NK-92 treated with Interleukin-12 subunit alpha and Interleukin-12 subunit beta, amount 100 ng/mL, for 24 hours (cell line): ENCODE measurements at regions not wholly inside any gene's neighbourhood (a gene's known extent, or its start where the extent isn't known, plus 50 kb on each side); places are given as distances from the start of the nearest gene placed in this dataset.

Experiments used
- DNase-seq: peaks from one replicate; lab custom pipeline; 2025; lab: John Stamatoyannopoulos, UW

GRCh38 chr7:108974641-108975040, 405.0 kb downstream of the DNAJB9 start:
- no peak for DNase-seq

DNA sequence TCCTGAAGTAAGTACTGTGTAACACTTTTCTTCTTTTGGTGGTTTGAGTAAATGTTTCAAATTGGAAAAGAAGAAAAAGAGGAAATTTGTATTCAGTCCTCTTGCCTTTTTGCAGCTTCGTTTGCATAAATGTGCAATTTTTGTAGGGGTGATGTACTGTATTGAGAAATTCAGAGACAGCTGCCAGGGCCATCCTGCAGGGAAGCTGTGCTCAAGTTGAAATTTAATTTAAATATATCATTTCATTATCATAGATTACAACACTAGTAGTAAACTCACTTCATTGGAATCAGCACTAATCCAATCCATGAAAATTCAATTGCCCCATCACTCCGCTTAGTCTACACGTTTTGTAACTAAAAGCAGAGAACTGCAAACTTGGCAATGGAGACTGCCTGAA, 415.4 kb downstream of the DNAJB9 start:
- no peak for DNase-seq

- no peak for DNase-seq
These were observed 419.6 kb downstream of the DNAJB9 start for GRCh38 chr7:108989319-108989718.

GRCh38 chr7:108997480-108997879, 427.8 kb downstream of the DNAJB9 start:
- no peak for DNase-seq

DNA sequence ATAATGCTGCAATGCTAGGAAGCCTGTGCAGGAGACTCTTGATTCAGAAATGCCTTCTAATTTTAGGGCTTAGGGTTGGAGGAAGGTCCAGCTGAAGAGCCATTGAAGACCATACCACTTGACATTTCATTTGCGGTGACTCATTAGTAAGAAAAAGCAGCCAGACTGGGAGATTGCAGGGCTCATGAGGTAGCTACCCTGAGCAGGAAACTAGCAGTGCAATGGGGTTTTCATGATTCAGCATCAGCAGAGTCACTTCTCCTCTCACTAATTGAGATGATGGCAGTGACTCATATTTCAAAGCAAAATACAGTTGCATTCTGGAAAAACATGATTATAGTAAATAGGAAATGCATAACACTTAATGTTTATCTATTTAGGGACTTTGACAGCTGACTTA, 434.1 kb downstream of the DNAJB9 start:
- no peak for DNase-seq

GRCh38 chr7:109009636-109010035, 440.0 kb downstream of the DNAJB9 start:
- DNase-seq = no peak

DNA sequence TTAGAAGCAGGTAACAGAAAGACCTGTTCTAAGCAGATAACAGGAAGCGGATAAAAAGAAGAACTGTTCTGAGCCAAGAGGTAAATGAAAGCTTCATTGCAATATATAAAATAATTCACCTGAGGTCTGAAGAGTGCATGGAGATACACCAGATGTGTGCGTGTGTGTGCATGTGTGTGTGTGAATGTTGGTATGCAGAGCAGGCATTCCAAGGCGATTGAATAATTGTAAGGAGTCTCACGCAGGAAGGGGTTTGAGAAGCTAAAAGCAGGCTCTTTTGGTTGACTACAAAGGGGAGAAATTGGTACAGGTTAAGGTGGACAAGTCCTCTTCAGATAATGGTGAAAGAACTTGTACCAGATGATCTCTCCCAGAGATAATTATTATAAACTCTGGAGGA, 450.6 kb downstream of the DNAJB9 start:
- DNase-seq = no peak

DNA sequence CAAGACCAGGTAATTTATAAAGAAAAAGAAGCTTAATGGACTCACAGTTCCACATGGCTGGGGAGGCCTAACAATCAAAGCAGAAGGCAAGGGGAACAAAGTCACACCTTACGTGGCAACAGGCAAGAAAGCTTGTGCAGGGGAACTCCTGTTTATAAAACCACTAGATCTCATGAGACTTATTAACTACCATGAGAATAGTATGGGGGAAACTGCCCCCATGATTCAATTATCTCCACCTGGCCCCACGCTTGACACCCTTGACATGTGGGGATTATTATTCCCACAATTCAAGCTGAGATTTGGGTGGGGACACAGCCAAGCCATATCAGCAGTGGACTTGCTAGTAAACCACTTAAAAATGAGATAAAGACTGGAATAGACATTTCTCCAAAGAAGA, 451.7 kb downstream of the DNAJB9 start:
- no peak for DNase-seq

- no peak for DNase-seq
These were observed 460.2 kb downstream of the DNAJB9 start for GRCh38 chr7:109029866-109030265.

DNA sequence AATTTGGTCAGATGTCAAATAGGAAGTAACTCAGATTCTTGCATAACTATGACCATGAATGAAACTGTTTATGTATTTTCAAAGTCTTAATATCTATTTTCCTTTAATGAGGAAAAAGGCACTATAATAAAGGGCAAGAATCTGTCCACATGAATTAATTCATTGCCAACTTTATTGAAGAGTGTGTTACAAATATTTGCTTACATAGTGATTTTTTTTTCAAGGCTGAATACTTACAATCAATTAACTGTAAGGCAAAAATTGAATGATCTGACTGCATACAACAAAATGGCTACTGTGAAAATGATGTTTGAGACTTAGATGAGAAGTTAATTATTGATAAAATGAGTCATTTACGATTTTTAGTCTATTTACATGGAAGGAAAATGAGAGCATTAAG, 475.0 kb downstream of the DNAJB9 start:
- DNase-seq = no peak

DNA sequence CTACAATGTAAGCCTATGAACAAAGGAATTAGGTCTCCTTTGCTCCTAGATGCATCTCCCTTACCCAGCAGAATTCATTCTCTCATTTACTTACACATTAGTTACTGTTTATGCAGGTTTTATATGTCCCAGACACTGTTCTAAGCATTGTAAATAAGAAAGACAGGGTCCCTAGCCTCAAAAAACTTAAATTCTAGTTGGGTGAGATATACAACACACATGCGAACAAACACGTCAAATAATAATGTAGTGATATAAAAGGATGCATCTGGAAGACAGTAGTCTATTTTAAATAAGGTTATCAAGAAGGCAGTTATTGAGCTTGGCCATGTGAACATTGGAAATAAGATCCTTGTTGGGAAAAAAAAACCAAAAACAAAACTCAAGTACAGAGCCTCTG, 479.7 kb downstream of the DNAJB9 start:
- no peak for DNase-seq

- DNase-seq = no peak
These were observed 489.4 kb downstream of the DNAJB9 start for GRCh38 chr7:109059089-109059488.

DNA sequence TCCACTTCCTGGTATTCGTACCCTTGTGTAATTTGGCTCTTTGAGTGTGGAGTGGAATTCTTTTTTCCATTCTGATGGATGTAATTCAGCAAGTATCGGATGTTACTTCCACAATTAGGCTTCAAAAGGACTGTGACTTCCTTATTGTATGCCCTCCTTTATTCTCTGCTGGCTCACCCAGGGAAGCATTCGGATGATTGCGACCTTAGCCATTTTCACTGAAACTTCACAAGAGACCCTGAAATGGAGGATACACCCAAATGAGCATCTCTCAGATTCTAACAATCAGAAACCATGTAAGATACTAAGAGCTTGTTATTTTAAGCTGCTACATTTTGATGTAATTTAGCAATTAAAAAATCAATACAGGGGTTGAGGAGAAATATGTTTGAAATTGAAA, 493.1 kb downstream of the DNAJB9 start:
- no peak for DNase-seq

- no peak for DNase-seq
These were observed 503.9 kb downstream of the DNAJB9 start for GRCh38 chr7:109073543-109073942.

DNA sequence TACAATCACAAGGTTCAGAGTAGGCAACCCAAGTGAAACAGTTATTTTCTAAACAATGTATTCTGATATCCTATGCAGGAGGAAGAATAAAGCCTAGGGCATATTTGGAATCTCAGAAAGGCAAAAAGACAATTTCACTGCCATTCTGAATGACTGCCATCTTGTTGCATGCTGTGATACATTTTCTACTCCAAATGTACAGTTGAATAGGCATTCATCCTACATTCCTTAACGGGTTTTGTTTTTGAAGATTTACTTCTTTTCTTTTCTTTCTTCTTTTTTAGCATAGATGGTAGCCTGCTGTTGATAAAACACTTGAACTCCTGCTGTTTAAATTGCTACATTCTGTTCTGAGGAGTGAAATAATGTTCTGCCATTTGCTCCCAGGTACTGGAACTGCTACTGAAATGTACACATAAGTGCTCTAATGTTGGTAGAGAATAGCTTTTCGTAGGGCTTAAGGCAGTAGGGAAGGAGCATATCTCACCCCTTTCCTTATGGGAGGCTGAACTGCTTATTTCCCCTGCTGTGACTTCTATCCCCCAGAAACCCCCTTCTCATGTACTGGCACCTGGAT, 506.8 kb downstream of the DNAJB9 start:
- DNase-seq = no peak

- no peak for DNase-seq
These were observed 521.4 kb downstream of the DNAJB9 start for GRCh38 chr7:109091042-109091441.

GRCh38 chr7:109092268-109092667, 522.6 kb downstream of the DNAJB9 start:
- DNase-seq = no peak

- no peak for DNase-seq
These were observed 531.7 kb downstream of the DNAJB9 start for GRCh38 chr7:109101332-109101731.

DNA sequence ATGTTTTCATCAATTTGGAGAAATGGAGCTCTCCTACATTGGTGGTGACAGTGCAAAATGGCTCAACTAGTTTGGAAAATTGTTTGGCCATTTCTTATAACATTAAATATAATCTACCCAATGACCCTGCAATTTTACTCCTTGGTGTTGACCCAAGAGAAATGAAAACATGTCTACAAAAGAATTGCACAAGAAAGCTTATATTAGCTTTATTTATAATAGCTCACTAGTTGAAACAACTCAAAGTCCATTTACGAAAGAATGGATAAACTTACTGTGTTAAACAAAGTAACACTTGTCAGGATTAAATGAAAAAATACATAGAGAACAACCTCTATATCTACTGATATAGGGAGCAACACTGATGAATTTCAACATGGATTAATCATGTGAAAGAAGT, 539.9 kb downstream of the DNAJB9 start:
- DNase-seq = no peak

GRCh38 chr7:109111086-109111485, 541.4 kb downstream of the DNAJB9 start:
- no peak for DNase-seq

DNA sequence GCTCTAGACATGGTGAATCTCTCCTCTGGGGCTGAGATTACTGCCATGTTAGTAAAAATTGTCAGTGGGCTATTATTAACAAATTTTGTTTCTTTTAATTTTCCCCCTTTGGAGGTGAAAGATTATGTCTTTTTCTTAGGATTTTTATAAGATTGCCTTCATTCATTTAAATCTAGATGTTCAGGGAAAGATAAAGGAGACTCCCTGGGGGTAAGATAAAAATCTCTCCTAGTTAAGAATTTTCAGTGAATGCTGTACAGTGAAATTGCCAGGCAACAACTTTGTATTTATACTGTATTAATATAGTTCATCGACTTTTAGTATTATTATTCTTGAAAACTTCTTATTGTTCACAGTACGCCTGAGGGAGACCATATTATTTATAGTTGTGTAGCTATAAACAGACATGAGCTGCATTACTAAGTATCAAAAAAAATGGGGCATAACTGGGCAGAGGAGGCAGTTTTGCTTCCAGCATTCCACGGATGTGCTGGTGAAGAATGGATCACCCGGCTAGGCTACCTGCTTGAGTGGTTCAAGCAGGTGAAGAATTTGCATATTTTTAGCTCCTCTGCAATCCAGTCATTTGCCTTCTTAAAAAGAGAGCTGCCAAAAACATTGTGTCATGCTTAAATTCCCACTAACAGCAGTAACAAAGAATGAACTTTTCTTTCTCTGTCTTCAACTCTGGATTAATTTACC, 552.1 kb downstream of the DNAJB9 start:
- DNase-seq = no peak

DNA sequence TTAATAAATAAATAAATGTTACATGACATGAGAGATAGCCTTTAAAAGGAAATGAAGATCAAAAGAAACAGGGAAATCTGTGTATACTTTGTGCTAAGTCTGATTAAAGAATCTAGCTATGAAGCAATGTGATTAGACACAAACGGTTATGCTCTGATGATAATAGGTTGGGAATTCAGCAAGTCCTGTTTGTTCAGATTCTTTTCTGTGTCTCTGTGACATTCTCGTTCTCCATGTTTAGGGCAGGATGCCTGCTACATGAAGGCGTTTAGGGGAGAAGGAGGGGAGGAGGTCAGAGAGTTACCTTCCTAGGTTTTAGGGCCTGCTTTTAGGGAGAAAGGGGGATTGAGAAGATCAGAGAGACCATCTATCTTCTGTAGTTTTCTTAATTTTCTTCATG, 555.3 kb downstream of the DNAJB9 start:
- no peak for DNase-seq

DNA sequence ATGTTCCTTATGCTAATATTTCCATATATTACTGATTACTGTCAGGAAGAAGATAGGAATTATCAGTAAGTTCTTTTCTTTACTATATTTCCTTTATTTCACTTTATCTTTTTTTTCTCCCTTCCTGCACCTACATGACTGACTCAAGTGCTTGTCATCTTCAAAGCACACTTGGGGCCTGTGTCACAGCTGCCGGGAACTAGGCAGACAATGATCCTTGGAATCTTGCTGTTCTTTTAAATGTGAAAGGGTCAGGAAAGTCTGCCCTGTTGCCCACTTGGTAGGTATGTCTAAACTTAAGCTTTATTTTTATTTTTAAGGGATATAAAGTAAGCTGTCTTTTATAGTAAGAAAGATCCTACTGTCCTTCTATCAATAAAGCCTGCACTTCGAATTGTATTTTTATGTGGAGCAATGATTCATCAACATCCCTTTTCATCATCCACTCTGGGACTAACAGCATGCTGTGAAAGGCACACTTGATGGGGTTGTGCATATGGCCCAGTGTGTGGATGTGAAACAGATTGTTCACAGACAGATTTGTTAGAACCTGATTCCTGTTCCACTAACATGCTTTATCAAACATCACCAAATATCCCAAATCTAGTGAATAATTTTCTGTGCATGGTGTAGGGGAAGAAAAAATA, 556.9 kb downstream of the DNAJB9 start:
- no peak for DNase-seq

DNA sequence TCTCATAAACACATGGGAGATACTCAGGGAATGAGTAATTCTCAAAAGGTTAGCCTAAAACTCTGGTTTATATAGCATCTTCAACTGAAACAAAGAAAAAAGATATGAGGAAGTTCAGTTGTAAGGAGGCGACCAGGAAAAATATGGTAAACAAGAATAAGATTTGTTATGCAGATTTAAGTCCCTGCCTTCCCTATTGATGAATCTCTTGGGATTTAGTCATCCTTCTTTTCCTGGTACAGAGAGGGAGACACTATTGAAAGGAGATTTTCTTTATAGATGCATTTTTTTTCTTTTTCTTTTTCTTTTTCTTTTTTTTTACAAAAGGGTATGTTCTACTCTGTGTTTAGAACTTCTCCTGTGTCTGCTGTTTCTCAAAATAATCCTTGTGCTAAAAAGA, 557.5 kb downstream of the DNAJB9 start:
- DNase-seq = no peak
